IPS-NIHi7 (cell line): ENCODE measurements at regions not wholly inside any gene's neighbourhood (a gene's known extent, or its start where the extent isn't known, plus 50 kb on each side); places are given as distances from the start of the nearest gene placed in this dataset.
"Not testable (repeated sequence)": the region's sequence is repeated elsewhere in the genome, so short reads cannot be mapped to it uniquely, and the experiment has no call there.

ENCODE experiments used
- DNase-seq: peaks from one replicate; pipeline ENCODE4 v3.0.0; 2012; ENCODE audit warnings: mixed read lengths; ENCODE audit errors: extremely low spot score

- DNase-seq = no peak
Measured at GRCh38 chrX:53883196-53883595, 161.1 kb downstream of the PHF8 start.

DNA sequence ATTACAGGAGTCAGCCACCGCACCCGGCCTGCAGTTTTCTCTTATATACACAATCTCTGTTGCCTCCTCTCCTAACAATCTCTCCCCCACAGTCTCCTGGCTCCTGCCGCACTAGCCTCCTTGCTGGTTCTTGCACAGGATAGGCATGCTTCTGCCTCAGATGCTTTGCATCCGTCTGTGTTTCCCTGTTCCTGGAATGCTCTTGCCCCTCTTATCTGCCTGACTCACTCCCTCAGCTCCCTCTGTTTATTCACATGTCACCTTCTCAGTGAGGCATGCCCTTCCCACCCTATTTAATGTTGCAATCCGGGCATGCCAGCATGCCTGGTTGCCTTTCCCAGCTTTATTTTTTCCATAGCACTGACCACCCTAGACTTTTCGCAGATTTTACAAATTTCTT lies 161.9 kb downstream of the PHF8 start:
- DNase-seq = peak; percentile 17

- not testable (repeated sequence) for DNase-seq
Measured at GRCh38 chrX:53880786-53881185, 163.5 kb downstream of the PHF8 start.

DNA sequence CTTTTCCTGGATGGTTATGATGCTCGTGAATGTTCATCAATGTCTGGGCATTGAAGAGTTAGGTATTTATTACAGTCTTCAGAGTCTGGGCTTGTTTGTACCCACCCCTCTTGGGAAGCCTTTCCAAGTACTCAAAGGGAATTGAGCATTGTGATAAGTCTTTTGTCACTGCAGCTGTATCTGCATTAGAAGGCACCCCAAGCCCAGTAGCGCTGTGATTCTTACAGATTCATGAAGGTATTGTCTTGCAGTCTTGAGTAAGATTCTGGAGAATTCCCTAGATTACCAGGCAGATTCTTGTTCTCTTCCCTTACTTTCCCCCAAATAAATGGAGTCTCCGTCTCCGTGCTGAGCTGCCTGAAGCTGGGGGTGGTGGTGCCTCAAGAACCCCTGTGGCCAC lies 173.4 kb upstream of the HUWE1 start:
- no peak for DNase-seq

- DNase-seq = peak; percentile 54
Measured at GRCh38 chrX:53831662-53832635, 145.4 kb upstream of the HUWE1 start.

GRCh38 chrX:53824686-53825085 lies 138.2 kb upstream of the HUWE1 start:
- DNase-seq = no peak

DNA sequence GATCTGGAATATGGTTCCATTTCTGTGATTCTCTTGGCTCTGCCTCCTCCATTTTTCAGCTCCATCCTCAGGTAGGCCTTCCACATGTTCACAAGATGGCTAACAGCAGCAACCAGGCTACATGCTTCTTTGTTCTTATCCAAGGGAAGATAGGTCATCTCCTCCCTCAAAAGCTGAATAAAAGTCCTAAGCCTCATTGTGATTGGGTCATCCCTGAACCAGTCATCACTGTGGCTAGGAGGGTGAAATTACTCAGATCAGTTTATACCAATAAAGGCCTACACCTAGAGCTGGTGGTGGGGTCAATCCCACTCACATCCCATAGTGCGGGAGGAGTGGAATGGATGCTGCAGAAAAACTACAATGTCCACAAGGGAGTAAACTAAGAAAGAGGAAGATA lies 131.6 kb upstream of the HUWE1 start:
- DNase-seq = not testable (repeated sequence)

- no peak for DNase-seq
Measured at GRCh38 chrX:53817548-53817947, 131.0 kb upstream of the HUWE1 start.

- DNase-seq = no peak
Measured at GRCh38 chrX:53813670-53814440, 127.3 kb upstream of the HUWE1 start.

DNA sequence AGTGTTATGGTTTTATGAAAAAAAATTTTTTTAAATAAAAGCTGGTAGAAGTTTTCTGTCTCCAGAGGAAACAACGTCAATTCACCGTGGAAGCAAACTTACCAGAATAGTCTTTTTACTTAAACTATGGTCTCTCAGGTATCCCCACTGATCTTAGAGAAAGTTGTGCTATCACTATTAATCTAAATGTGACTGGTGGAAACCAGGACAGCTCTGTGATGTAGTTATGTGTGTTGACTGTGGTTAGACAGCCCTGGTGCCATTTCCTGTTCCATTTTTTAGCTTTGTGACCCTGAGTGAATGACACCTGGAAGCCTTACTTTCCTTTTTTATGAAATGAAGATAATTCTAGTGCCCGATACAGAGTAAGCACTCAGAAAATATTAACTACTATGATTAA lies 111.8 kb upstream of the HUWE1 start:
- no peak for DNase-seq

DNA sequence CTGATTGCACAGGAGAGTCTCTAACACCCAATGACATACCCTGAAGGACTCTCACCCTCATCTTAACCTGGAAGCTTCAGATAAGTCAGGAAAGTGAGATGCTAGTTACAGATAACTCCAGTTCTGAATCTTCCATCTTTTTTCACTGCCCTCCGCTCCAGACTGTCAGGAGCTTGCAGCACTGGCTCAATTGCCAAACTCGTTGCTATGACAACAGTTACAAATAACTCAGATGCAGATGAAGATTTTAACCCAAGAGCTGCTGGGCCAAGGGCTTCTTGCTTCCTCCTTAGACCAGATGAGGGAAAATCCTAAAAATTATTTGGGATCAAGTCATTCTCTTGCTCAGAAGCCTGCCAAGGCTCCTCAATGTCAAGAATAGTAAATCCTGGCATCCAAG lies 109.1 kb upstream of the HUWE1 start:
- DNase-seq = peak; percentile 41

DNA sequence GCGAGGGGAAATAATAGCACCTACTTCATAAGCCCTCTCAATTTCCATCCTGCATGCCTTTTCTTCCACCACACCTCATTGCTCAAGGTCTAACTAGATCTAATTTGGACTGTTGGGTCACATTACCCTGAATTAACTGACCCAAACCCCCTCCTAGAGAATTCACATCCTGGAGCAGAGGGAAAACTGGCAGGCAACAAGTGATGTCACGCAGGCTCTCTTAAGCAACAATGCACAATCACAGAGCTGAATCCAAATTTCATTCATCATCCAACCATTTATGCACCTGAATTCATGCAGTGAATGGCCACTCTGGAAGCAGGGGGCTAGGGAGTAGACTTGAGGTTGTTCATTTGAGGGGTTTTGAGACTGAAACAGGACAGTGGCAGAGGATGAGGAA lies 107.7 kb upstream of the HUWE1 start:
- DNase-seq = no peak

DNA sequence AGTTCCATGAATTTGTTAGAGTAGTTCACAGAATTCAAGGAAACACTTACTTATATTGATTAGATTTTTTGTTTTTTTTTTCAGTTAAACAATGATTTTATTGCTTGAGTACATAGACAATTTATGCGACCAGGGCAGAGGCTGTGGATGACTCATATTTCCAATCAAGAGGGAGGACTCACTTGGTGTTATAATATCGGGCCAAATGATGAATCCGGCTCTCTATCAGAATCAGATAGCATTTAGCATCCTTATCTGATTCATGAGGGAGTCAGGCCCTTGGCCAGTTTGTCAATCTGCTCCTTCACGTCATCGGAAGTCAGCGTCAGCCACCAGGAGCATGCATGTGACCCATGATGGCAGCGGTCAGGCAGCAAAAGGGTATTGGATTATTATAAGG lies 82.3 kb upstream of the HUWE1 start:
- no peak for DNase-seq

DNA sequence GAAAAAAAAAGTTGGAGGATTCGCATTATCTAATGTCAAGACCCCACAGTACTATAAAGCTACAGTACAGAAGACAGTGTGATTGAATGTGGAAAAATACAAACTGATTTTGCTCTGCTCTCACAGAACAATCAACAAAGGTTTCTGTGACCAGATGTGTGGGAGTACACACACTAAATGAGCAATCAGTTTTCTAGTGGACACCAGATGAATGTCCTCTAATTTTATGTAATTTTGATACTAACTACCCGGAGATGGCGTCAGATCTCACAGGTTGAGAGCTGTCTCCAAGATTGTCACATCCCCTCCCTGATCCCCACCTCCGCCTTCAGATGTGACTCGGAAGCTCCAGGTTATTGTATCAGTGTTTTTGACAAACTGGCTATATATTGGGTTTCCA lies 81.9 kb upstream of the HUWE1 start:
- no peak for DNase-seq

GRCh38 chrX:53767544-53767943 lies 81.0 kb upstream of the HUWE1 start:
- no peak for DNase-seq

- DNase-seq = not testable (repeated sequence)
Measured at GRCh38 chrX:53757181-53757580, 70.7 kb upstream of the HUWE1 start.

DNA sequence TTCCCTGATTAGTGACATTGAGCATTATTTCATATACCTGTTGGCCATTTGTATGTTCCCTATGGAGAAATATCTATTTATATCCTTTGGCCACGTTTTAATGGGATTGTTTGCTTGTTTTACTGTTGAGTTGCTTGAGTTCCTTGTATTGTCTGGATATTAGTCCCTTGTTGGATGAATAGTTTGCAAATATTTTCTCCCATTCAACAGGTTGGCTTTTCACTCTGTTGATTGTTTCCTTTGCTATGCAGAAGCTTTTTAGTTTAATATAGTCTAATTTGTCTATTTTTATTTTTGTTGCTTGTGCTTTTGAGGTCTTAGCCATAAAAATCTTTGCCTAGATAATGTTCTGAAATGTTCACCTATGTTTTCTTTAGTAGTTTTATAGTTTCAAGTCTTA lies 60.2 kb upstream of the HUWE1 start:
- no peak for DNase-seq

- no peak for DNase-seq
Measured at GRCh38 chrX:53743244-53743643, 56.7 kb upstream of the HUWE1 start.

DNA sequence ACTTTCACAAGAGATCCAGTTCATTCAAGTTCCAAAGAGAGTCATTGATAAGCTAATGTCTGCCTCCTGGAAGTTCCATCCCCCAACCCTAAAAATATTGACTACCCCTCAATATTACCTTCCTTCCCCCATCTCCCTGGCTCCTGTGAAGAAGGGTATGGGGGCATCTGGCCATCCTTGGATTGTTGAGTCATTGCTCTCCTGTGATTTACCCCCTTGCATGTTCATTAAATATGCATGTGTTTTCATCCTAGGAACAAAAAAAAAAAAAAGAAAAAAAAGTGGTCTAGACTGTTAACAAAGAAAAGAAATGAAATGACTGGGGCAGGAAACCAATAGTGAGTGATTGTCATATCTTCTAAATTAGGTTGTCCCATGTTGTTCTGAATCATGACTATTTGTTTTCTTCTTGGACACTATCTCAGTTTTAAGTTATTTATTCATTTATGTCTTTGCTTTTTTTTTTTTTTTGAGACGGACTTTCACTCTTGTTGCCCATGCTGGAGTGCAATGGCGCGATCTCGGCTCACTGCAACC lies 51.9 kb upstream of the HUWE1 start:
- no peak for DNase-seq
